GM13977 (cell line): ENCODE measurements at regions not wholly inside any gene's neighbourhood (a gene's known extent, or its start where the extent isn't known, plus 50 kb on each side); places are given as distances from the start of the nearest gene placed in this dataset.
"Not testable (repeated sequence)": the region's sequence is repeated elsewhere in the genome, so short reads cannot be mapped to it uniquely, and the experiment has no call there.

Experiments used
- DNase-seq: peaks from one replicate; pipeline ENCODE4 v3.0.0; 2012; ENCODE audit warnings: low spot score
- in situ Hi-C: fragments of 300-500 bp; cut with MboI; formaldehyde crosslinking; loops from one replicate; pipeline ENCODE4 v1.12.0; 2022; ENCODE audit warnings: low sequenced_read_pairs, low pct_unique_long_range_greater_than_20kb, mixed read lengths, inconsistent platforms; ENCODE audit not compliant: unreplicated experiment
- TF ChIP-seq, protein P1 (sequence below): IDR thresholded peaks from 2 replicates; pipeline ENCODE4 v1.5.1; 2012; ENCODE audit warnings: mild to moderate bottlenecking, control low read depth; ENCODE audit not compliant: insufficient read depth; ENCODE audit errors: extremely low read depth, missing control alignments

DNA sequence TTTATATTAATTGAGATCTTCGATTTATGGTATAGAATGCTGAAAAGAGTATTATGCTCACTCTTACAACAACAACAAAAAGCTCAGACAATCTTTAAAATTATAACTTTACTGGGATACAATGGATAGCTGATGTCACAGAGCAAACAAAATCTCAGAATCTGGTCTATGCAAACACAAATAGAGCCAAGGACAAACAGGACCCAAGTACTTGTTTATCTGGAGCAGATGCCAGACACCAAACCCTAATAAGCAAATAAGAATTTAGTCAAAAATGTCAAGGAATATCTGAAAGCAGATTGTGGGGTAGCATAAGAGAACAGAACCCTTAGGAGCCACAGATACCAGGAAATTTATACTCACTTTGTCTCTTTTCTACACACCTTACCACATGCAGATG, 302.2 kb downstream of the CGGBP1 start:
- TF ChIP-seq, protein P1, sequence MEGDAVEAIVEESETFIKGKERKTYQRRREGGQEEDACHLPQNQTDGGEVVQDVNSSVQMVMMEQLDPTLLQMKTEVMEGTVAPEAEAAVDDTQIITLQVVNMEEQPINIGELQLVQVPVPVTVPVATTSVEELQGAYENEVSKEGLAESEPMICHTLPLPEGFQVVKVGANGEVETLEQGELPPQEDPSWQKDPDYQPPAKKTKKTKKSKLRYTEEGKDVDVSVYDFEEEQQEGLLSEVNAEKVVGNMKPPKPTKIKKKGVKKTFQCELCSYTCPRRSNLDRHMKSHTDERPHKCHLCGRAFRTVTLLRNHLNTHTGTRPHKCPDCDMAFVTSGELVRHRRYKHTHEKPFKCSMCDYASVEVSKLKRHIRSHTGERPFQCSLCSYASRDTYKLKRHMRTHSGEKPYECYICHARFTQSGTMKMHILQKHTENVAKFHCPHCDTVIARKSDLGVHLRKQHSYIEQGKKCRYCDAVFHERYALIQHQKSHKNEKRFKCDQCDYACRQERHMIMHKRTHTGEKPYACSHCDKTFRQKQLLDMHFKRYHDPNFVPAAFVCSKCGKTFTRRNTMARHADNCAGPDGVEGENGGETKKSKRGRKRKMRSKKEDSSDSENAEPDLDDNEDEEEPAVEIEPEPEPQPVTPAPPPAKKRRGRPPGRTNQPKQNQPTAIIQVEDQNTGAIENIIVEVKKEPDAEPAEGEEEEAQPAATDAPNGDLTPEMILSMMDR = no peak
- no peak for DNase-seq
- in situ Hi-C loops = loop anchor here (25.0 kb wide), 1 partner anchor 256 kb away; no protein-coding TSS in a partner anchor

DNA sequence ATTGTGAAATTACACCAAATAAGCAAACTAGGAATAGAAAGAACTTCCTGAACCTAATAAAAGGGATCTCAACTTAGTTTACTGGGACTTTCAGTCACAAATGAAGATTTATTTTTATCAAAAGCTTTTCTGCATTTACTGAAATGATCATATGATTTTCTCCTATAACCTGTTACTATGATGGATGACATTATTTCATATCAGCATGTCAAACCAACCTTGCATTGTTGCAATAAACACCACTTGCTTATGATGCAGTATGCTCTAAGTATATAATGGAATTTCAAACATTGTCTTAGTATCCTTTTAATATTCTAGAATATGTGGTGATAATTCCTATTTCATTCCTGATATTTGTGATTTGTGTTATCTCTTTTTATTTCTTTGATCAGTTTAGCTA, 303.0 kb downstream of the CGGBP1 start:
- DNase-seq = no peak
- TF ChIP-seq, protein P1 = no peak
- in situ Hi-C loops = loop anchor here (25.0 kb wide), 1 partner anchor 256 kb away; no protein-coding TSS in a partner anchor

DNA sequence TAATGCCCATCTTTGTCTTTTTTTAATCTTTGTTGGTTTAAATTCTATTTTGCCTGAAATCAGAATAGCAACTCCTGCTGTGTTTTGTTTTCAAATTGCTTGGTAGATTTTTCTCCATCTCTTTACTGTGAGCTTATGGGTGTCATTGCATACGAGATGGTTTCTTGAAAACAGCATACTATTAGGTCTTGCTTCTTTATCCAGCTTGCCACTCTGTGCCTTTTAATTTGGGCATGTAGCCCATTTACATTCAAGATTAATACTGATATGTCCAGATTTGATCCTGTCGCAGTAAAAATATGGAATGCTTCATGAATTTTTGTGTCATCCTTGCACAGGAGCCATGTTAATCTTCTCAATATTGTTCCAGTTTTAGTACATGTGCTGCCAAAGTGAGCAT, 316.6 kb downstream of the CGGBP1 start:
- DNase-seq = no peak
- in situ Hi-C loops = no loop called here
- TF ChIP-seq, protein P1 = no peak

DNA sequence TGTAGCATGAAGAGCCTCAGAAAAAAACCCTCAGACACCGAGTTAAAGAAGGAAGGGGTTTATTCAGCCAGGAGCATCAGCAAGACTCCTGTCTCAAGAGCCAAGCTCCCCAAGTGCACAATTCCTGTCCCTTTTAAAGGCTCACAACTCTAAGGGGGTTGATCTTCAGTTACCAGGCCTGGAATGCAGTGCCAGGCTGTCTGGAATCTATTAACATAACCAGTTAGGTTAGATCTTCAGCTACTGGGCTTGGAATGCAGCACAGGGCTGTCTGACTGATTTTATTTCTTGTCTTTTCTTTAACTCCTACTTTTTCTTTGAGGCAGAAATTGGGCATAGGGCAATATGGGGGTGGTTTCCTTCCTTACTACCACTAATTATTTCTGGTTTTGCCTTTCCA, 317.9 kb downstream of the CGGBP1 start:
- in situ Hi-C loops, DNase-seq: not testable (repeated sequence)

DNA sequence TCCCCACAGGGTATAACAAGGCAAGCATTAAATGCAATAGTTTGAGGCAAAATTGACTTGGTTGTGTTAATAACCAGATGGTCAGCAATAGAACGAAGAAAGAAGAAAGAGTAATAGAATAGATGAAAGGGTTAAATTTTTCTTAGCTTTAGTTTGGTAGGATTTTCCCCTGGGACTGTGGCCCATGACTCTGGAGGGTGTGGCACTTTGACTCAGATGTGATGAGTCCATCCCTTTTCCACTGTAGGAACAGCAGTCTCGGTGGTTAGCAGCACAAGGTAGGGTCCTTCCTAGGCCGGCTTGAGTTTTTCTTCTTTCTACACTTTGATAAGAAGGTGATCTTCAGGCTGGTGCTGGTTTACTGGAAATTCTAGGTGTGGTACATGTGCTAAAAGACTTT, 321.0 kb downstream of the CGGBP1 start:
- DNase-seq, in situ Hi-C loops: not testable (repeated sequence)

DNA sequence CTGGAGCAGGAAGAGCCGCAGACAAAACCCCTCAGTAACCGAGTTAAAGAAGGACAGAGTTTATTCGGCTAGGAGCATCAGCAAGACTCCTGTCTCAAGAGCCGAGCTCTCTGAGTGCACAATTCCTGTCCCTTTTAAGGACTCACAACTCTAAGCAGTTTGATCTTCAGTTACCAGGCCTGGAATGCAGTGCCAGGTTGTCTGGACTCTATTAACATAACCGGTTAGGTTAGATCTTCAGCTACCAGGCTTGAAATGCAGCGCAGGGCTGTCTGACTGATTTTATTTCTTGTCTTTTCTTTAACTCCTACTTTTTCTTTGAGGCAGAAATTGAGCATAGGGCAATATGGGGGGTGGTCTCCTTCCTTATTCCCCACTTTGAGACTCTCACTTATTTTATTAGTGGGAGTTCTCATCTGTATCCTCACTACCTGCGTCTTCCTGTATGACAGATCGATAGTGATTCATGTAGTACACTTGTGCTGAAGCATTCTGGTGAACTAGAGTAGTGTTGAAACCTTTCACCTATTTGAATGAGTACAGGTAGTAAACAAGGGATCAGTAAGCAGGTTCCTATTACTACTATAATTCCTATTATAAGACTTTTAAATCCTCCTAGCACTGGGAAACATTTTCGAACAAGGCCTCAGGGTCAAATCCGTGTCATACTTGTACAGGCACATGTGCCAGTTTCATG, 325.0 kb downstream of the CGGBP1 start:
- TF ChIP-seq, protein P1 = no peak
- in situ Hi-C loops = no loop called here
- DNase-seq = no peak

DNA sequence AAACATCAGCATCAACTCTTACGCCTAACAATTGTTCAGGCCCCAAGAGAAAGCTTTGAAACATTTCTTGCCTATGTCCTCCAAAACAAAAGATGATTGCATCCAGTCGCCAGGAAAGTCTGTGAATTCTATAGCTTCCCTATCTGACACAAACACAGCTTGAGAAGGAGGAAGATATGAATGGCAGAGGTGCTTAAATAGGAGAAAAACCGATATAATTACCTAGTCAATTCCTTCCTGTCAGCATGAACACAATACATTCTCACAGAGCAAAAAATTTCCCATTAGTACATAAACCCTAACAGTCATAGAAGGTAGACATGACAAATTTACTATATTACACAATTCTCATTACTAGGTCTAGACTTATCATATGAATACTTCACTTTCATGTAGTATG, 326.5 kb downstream of the CGGBP1 start:
- TF ChIP-seq, protein P1 = no peak
- DNase-seq = no peak
- in situ Hi-C loops = no loop called here

DNA sequence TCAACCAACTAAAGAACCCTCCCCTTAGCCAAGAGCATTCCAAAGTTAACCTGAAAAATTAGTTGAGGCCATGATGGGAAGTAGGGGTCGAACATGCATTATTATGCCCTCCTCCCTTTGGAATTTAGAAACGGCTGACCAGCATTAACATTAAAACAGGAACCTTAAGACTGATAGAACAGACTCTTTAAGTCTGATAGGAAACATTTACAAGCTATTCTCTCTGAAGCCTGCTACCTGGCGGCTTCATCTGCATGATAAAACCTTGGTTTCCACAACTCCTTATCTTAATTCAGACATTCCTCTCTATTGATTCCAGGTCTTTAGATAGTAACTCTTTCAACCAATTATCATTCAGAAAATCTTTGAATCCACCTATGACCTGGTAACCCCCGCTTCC, 331.0 kb downstream of the CGGBP1 start:
- TF ChIP-seq, protein P1 = no peak
- in situ Hi-C loops = no loop called here
- DNase-seq = no peak
